LNCAP (cell line): ENCODE measurements at regions not wholly inside any gene's neighbourhood (a gene's known extent, or its start where the extent isn't known, plus 50 kb on each side); places are given as distances from the start of the nearest gene placed in this dataset.

Experiments
- TF ChIP-seq, protein P1 (sequence below): fragments of 450-650 bp; IDR thresholded peaks from 2 replicates; pipeline ENCODE4 v1.5.1; 2017; ENCODE audit warnings: mild to moderate bottlenecking

DNA sequence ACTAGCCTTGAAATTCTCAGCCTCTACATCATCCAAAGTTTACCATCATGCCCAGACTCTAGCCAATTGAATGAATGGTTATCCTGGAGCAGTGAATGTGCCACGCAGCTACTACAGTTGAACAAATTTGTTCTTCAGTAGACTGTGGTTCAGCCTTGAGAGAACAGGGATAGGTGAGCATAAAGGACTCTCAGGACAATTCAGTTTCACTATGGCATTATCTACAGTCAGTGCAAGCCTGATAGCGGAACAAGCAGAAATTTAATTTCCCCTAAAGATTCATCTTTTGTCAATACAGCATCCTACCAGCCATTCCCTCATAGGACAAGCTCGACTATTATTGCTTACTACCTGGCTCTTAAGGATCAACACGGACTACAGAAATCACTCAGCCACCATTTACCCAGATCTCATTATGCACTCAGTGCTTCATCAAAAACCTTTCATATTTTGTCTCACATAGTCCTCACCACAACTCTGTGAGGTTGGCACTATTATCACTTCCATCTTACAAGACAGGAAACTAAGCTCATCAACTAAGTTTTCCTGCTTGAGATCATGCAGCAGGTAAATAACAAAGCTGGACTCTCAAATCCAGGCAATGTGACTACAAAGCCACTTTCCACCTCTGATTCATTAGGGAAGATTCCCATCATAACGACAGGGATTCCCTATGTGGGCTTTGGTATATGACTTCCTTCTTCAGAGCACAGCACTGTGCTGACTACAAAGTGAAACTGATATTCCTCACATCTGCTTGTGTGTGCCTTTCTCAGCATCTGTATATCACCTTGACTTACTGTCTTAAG, 181.5 kb upstream of the ACVR2A start:
- TF ChIP-seq, protein P1, sequence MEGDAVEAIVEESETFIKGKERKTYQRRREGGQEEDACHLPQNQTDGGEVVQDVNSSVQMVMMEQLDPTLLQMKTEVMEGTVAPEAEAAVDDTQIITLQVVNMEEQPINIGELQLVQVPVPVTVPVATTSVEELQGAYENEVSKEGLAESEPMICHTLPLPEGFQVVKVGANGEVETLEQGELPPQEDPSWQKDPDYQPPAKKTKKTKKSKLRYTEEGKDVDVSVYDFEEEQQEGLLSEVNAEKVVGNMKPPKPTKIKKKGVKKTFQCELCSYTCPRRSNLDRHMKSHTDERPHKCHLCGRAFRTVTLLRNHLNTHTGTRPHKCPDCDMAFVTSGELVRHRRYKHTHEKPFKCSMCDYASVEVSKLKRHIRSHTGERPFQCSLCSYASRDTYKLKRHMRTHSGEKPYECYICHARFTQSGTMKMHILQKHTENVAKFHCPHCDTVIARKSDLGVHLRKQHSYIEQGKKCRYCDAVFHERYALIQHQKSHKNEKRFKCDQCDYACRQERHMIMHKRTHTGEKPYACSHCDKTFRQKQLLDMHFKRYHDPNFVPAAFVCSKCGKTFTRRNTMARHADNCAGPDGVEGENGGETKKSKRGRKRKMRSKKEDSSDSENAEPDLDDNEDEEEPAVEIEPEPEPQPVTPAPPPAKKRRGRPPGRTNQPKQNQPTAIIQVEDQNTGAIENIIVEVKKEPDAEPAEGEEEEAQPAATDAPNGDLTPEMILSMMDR, result no peak

DNA sequence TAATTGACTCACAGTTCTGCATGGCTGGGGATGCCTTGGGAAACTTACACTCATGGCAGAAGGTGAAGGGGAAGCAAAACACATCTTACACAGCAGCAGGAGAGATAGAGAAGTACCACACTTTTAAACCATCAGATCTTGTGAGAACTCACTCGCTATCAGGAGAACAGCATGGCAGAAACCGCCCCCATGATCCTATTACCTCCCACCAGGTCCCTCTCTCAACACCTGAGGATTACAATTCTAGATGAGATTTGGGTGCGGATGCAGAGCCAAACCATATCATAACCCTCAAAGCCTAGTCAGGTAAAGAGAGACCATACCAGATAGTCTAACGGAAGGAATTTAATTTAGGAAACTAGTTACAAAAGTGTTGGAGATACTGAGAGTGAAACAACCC, 182.6 kb upstream of the ACVR2A start:
- TF ChIP-seq, protein P1, result no peak

DNA sequence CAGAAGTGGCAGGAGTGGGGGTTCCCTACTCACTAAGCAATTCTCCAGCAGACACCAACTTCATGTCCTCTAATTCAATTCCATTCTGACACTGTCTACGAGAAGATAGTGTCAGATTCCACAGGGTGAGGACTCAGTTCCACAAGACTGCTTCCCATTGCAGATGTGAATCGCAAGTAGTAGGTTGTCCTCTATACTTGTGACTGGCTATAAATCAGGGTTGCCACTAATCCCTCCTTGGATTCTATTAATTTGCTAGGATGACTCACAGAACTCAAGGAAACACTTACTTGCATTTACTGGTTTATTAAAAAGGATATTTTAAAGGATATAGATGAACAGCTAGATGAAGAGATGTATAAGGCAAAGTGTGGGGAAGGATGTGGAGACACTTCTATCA, 184.1 kb upstream of the ACVR2A start:
- TF ChIP-seq, protein P1, result no peak

DNA sequence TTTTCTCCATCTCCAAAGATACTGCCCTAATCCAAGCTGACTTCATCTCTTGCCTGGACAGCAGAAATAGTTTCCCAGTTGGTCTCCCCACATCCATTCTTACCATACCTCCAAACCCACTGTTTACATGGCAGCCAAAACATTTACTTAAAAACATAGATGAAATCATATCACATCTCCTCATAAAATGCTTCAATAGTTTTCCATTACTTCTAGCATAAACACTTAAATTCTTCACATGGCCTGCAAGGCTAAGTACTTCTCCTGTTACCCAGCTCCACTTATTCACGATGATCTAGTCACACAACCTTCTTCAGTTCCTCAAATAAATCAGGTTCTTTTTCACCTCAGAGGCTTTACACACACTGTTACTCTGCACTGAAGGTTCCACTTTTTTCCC, 185.8 kb upstream of the ACVR2A start:
- TF ChIP-seq, protein P1, result no peak

DNA sequence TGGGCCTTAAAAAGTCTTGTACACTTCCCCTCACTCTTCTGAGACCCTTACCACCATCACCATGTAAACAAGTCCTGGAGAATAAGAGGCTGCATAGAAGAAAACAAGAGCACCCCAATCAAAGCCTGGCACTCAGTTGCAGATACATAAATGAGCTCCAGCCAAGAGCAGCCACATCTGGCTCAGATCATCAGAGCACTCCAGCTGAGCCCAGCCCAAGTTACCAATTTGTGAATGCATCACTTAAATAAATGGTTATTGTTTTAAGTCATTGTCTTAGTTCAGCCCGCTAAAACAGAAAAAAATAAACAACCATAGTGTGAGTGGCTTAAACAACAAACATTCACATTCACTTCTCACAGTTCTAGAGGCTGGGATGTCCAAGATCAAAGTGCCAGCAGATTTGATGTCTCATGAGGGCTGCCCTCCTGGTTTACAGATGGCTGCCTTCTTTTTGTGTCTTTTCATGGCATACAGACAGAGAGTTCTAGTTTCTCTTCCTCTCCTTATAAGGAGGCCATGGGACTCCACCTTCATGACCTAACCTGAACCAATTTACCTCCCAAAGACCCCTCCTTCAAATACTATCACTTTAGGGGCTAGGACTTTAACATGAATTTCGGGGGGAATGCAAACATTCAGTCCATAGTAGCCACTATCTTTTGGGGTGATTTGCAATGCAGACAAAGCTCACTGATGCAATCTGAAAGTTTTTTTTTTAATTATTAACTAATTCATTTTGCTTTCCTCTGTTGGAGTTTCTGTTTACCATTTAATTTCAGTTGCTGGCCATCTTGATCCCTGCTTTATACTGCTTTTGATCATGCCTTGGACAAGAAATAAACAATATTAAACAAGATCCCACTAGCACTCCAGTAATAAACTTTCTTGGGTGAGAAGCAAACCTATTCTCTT, 187.5 kb upstream of the ACVR2A start:
- TF ChIP-seq, protein P1, result no peak

DNA sequence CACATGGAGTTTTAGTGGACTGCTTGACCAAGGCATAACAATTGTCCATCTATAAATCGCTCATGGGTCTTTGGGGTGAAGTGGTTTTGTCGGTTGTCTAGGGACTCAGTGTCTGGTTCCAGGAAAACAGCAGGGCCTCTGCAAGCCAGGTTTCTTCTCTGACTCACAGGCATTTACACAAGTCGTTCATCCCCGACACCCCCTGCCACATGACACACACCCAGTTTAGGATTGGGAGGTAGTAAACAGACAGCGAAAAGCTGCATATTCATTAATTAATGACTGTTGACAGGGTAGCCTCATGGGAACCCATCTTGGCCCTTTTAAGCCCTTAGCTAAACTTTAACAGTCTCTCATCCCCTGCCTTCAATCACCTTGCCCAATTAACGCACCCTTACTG, 194.8 kb upstream of the ACVR2A start:
- TF ChIP-seq, protein P1, result no peak

DNA sequence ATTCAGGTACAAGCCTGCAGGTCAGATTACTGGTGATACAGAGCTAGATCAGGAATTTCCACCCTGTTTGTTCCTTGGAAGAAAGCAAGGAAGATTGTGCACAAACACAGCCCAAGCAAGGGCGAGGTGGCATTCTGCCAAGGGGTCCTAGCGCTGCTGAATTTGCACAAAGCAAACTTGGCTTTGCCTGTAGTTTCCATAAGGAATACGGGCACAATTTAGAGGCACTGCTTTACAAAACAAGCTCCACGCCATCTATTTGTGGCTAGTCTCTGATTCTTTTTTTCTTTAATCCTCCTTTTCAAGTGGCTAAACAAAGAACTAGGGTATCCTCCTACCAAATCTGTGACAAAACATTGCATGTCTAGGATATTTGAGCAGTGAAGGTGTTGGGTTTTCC, 195.5 kb upstream of the ACVR2A start:
- TF ChIP-seq, protein P1, result no peak
